ENCODE measurements at regions not wholly inside any gene's neighbourhood (a gene's known extent, or its start where the extent isn't known, plus 50 kb on each side); places are given as distances from the start of the nearest gene placed in this dataset.

GRCh38 chr21:23215261-23215660, 2217.1 kb downstream of the NCAM2 start:
- Histone ChIP-seq H2AFZ (ENCODE audit: control insufficient read depth, low read length) (no peak overlapping the region), H3K27me3 (ENCODE audit: control insufficient read depth, extremely low read depth, insufficient read depth, low read length) (no peaks in the 10 kb centered on the region), H3K36me3 (ENCODE audit: control insufficient read depth in 2 of 2, extremely low read depth in 1 of 2, insufficient read depth in 2 of 2, low read length in 2 of 2) (no peaks in the 10 kb centered on the region), H3K4me2 (ENCODE audit: control insufficient read depth, extremely low read depth, insufficient read depth, low read depth, low read length) (no peak overlapping the region), H4K20me1 (ENCODE audit: control insufficient read depth, extremely low read depth, insufficient read depth, low read length) (no peaks in the 10 kb centered on the region), H3K9me1 (ENCODE audit: control insufficient read depth, extremely low read depth, insufficient read depth, low read length) (no peaks in the 10 kb centered on the region), H3K27ac (ENCODE audit: control insufficient read depth, insufficient read depth, low read length) (no peak overlapping the region), H3K4me3 (ENCODE audit: control insufficient read depth in 2 of 3, extremely low read depth in 1 of 3, insufficient read depth in 2 of 3, low read depth in 1 of 3, low read length in 3 of 3) (no peak overlapping the region), H3K4me1 (ENCODE audit: control insufficient read depth, extremely low read depth, insufficient read depth, low read length) (no peaks in the 10 kb centered on the region), H3K79me2 (ENCODE audit: control insufficient read depth, insufficient read depth, low read length) (no peaks in the 10 kb centered on the region), H3K9me3 (ENCODE audit: control insufficient read depth, low read depth, low read length) (peaks cover 3% of the 10 kb centered on the region), H3K9ac (ENCODE audit: control insufficient read depth, extremely low read depth, insufficient read depth, low read length) (no peak overlapping the region)
- DNase-seq (ENCODE audit: low read depth, low spot score) (no peak), FAIRE-seq (no peak)
- TF ChIP-seq EZH2 (IDR thresholded peaks at IDR 0.05; ENCODE audit: low read length) (no peak), CTCF (optimal IDR thresholded peaks at IDR 0.05 in 1 of 3, IDR thresholded peaks at IDR 0.05 in 1 of 3, conservative IDR thresholded peaks at IDR 0.05 in 1 of 3; ENCODE audit: extremely low read depth in 1 of 3, insufficient read depth in 2 of 3, low read length in 3 of 3) (no peak)
- dilution Hi-C loops (cut with MboI; ENCODE audit: extremely low pct_ligation_motif_present, low sequenced_read_pairs), result no loop called here

Small RNA genes lying in the stretch of these regions (small RNA-seq; reads per million reads assigned to genes)
- gene AP001340.1 (ENCODE audit: insufficient read length in 3 of 3, low read depth in 3 of 3, low replicate concordance in 1 of 3) (0 reads per million in 3 experiments), gene RF00019 (ENCODE audit: insufficient read length in 3 of 3, low read depth in 3 of 3, low replicate concordance in 1 of 3) (0 reads per million in 3 experiments), gene RN7SKP236 (ENCODE audit: insufficient read length in 3 of 3, low read depth in 3 of 3, low replicate concordance in 1 of 3) (0 reads per million in 3 experiments), gene RNA5SP489 (ENCODE audit: insufficient read length in 3 of 3, low read depth in 3 of 3, low replicate concordance in 1 of 3) (0 reads per million in 3 experiments), gene RNU2-55P (ENCODE audit: insufficient read length in 3 of 3, low read depth in 3 of 3, low replicate concordance in 1 of 3) (0.07 to 0.50 (median 0.33) reads per million in 3 experiments)

All from keratinocyte (primary cell).